HG03066 (cell line): ENCODE measurements at regions not wholly inside any gene's neighbourhood (a gene's known extent, or its start where the extent isn't known, plus 50 kb on each side); places are given as distances from the start of the nearest gene placed in this dataset.

ENCODE experiments used
- ATAC-seq: cut with Tn5 transposase; IDR thresholded peaks from one replicate; pipeline ENCODE4 v1.9.1; 2021; ENCODE audit warnings: low read depth; ENCODE audit not compliant: unreplicated experiment

DNA sequence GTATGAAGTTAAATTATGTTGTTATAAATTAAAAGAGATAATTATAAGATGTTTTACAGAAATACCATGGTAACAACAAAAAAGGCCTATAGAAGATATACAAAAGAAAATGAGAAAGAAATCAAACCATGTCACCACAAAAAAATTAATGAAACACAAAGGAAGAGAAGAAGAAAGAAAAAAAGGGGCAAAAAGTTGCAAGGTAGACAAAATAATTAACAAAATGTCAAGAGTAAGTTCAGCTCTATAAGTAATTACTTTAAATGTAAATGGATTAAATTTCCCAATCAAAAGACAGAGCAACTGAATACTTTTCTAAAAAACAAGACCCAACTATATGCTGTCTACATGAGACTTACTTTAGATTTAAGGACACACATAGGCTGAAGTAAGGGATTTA, 378.4 kb upstream of the FSHR start:
- ATAC-seq = no peak

DNA sequence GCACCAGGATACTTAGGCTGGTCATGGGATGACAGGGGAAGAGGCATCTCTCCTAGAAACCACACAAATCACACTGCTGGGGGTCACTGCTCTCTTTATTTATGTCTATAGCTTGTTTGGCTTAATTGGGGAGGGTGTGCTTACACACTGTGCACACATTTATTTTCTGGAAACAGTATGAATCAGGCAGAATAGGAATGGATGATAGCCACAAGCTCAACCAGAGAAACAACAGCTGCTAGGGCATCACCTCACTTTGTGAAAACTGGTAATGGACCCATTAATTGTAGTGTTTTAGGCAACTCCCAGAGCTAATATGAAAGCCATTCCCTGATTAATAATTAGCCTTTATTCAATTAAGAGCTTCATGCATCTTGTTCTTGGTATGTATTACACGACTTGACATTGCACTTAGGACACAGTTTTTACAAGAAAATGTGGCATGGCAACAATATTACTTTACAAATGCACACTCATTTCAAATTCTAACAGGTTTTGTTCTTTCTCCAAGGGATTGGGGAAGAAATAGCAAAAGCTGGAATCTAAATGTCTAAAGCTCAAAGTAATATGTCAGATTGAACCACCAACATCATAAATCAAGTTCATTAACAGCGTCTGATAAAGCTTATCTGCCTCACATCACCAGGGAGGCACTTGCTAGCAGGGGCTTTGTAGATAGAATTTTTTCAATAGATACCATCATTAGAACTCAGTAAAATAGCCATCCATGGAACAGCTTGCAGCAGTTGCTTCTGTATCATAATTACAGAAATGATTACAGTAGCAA, 361.9 kb upstream of the FSHR start:
- no peak for ATAC-seq

- no peak for ATAC-seq
Observed at GRCh38 chr2:49514201-49514600, 359.9 kb upstream of the FSHR start.

DNA sequence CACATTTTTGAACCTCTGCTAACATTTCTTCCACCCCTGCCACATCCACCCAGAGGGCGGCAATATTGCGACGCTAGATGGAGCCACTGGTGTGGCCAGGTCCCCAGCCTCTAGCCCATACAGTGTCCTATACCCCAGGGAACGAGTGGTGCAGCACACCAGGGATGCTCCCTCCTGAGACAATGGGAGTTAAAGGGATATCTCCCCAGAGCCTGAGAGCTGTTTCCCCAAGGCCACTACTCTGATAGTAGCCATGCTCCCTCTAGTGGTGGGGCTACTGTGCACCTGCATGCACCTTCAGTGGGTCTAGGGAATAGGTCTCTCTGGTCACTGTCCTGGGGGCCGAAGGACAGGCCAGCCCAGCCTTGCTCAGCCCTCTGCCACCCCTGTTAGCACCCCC, 336.4 kb upstream of the FSHR start:
- ATAC-seq = no peak

DNA sequence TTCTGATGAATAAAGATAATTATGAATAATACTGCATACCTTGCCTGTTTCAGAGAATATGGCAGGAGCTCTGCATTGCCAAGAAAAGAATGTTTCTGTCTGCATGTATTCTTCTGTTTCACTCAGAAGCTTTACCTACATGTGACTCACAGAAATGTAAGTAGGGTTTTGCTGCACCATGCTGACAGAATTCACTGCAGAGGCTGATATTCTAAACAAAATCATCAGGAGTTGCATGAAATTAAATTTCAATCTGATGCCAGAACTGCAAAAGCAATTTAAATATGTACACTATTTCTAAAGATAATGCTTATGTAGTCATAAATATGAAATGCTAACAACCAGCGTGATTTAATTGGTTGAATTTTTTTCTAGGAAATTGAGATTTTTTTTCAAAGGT, 332.8 kb upstream of the FSHR start:
- ATAC-seq = no peak

DNA sequence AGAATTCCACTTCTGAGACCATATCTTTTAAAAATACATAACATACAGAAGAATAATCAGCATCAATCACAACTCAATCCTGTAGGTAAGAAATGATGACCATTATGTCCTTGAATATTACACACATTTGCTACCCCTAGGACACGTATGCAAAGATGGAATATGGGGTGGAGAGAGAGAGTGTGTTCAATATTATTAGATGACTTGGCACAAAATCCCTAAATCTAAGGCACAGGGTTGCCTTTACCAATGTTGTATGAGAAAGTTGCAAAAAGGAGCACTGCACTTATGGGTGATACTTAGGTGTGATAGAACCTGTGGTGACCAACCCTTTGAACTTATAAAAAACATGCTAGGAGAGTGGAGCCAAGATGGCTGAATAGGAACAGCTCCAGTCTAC, 326.2 kb upstream of the FSHR start:
- ATAC-seq = no peak

DNA sequence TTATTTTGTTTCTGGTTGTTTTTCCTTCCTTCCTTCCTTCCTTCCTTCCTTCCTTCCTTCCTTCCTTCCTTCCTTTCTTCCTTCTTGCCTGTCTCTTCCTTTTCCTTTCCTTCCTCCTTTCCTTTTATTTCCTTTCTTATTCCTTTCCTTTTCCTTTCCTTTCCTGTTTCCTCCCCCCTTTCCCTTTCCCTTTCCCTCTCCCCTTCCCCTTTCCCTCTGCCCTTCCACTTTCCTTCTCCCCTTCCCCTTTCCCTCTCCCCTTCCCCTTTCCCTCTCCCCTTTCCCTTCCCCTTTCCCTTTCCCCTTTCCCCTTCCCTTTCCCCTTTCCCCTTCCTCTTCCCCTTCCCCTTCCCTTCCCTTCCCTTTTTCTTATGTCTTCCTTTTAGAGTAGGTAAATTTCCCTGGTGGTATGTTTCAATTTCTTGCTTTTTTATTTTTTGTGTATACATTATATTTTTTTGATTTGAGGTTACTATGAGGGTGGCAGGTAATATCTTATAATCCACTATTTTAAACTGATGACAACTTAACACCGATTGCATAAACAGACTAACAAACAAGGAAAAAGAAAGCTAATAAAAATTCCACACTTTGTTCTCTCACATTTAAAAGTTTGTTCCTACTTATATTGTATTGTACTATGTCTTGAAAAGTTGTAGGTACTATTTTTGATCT, 311.0 kb upstream of the FSHR start:
- no peak for ATAC-seq

- ATAC-seq = no peak
Observed at GRCh38 chr2:49459314-49459993, 305.1 kb upstream of the FSHR start.

DNA sequence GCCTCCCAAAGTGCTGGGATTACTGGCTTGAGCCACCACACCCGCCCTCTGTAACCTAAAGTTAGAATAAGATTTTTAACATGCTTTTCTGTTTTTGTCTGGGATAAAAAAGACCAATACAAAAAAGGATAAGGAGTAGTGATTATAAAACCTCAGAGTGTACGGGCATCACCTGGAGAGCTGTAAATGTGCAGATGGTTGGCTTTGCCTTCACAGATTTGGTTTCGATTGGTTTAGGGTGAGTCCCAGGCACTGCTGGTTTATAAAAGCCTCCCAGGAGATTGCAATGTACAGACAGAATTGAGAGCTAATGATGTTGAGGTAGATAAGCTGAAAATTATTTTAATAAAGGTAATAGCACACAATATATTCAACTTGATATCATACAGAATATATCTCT, 289.7 kb upstream of the FSHR start:
- no peak for ATAC-seq

DNA sequence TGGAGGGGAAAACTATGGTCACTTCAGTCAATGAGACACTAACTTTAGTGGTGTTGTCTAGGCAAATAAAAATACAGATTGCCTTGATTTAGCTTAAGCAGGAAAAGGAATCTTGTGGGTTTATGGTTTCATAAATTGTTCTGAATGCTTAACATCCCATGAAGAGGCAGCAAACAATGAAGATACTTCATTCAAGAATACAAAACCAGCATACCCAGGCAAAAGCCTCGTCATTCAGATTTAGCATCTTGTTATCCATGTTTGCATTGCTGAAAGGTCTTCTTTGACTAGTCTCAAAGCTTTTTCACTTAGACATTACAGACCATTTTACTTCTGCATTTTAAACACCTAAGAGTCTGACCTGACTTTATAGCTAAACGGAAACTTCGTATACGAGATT, 272.7 kb upstream of the FSHR start:
- ATAC-seq = no peak

DNA sequence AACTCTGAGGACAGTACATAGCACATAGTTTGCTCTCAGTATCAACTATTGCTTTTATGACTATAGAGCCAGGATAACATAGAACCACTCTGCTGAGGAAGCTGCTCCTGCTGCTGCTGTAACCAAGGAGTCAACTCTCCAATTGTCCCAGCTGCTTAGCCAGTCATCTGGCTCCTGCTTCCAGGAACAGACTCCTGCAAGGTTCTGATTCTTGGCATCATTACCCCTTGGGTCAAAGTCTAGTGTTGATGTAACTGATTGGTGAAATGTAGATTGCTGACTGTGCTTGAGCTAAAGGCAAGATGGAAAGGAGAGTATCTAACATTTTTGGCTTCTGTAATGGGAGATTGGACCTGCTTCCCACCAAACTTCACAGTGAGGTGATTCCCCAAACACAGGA, 261.9 kb upstream of the FSHR start:
- no peak for ATAC-seq

DNA sequence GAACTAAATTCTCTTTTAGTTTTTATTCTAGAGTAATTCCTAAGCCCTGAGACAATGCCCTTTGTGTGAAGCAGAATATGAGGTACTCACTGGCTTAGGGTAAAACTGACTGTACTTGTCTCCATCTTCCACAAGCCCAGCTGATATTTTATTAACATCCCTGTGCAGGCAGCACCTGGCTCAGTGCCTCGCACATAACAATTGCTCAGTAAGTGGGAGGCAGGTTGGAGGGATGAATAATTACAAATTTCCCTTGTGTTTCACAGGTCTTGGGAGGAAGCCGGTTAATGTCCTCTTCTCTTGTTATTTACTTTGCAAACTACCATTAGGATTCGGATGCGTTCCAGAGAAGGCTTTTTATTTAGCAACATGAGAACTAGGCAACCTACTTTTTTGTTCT, 249.8 kb upstream of the FSHR start:
- ATAC-seq = no peak

DNA sequence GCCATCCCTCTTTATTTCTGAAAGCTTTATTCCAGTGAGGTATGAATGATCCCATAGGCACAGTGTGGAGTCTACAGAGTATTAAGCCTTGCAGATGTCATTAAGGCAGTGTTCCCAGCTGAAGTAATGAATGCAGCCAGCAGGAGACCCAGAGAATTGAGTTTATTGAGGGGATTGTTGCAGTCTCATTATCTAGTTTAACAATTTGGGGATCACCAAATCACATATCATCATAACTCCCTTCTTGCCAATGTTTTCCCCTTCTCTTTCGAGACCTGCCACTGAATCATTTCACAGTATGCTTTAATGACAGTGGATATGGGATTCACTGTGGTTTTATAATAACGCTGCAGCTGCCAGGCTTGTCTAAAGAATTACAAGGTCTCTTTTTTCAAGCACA, 249.3 kb upstream of the FSHR start:
- no peak for ATAC-seq

GRCh38 chr2:49379406-49379805, 225.1 kb upstream of the FSHR start:
- ATAC-seq = no peak

DNA sequence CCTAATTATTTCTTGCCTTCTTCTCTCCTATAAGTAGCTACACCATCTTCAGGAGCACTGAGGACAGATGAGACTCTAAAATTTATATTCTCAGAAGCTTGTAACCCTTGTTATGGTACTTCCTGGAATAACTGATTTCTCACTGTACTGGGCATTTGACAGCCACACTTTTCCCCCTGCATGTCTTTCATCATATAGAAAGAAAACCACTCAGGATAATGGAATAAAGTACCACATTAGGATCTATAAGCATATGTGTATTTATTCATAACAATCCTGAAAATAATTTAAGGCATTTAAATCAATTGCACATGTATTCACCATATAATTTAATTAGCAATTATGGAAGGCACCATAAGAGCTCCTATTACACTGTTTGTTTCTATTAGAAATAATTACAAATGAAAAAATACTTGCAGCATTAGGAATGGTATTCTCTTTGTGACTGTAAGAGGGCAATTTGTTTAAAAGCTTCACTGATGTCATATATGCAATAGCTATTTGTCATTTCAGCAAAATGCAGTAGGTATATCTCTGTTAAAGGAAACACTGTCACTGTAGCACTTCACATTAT, 216.9 kb upstream of the FSHR start:
- ATAC-seq = no peak

DNA sequence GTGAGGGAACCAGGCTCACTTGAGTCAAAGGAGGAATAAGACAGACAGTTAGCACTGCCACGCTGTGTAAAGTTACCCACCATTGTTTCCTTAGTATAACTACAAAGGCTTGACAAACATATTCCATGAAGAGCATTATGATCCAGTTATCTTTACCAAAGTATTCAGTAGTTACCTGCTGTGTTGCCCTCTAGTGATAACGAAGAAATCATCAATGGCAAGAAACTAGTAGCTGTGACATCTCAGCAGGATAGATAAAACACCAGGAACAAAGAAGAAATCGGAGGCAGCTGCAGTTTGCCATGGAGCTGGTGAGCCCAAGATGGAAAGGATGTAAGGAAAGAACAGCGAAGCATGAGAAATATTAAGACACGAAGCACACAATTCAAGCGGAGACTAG, 215.3 kb upstream of the FSHR start:
- ATAC-seq = no peak

DNA sequence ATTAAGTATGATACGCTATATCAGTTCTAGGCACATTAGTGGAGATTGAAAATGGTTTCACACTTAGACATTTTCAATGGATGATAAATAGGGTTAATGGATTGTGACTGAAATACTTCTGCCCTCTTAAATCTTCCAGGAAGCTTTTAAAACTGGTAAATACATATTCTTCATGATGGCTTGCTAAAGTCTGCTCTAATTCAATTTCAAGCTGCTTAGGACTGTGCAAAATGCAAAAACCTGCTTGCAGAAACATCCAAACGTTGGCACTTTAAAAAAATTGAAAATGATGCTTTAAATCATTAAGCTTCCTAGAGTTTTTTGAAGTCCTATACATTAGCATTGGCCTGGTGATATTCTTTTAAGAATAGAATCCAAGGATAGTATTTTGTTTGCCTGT, 214.8 kb upstream of the FSHR start:
- no peak for ATAC-seq

DNA sequence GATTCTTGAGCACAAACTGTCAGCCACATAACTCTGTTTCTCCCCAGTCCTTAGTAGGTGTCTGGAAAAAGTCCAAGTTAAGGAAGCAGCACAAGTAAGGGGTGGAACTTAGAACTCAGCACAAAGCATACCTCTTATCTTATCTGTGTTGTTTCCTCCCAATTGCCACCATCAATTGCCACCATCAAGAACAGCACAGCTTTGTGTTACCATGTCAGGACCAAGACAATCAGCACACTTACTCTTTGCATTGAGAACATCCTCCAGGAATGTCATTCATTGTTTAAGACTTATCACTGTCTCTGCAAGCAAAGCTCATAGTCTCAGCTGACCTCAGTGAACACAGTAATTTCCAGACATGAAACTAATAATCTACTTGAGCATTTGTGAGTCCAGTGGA, 212.7 kb upstream of the FSHR start:
- ATAC-seq = no peak

DNA sequence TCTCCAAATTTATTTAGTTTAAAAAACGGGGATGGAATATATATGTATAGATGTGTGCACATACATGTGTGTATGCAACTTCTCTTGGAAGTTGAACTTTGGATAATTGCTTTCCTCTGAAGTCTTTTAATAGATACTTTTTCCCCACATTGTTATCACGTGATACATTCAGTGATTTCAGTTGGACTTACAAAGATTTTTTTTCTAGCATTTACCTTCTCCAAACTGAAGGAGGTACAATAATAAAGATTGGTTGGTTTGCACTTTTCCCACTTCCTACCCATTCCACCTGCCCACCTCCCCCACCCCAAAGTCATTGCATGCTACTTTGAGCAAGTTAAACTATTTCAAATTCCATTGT, 206.1 kb upstream of the FSHR start:
- no peak for ATAC-seq

GRCh38 chr2:49359721-49360406, 205.5 kb upstream of the FSHR start:
- ATAC-seq = no peak

GRCh38 chr2:49355611-49356010, 201.3 kb upstream of the FSHR start:
- ATAC-seq = no peak
